A172 (cell line): ENCODE measurements at regions not wholly inside any gene's neighbourhood (a gene's known extent, or its start where the extent isn't known, plus 50 kb on each side); places are given as distances from the start of the nearest gene placed in this dataset.
"Not testable (repeated sequence)": the region's sequence is repeated elsewhere in the genome, so short reads cannot be mapped to it uniquely, and the experiment has no call there.

ENCODE experiments used
- DNase-seq: peaks from one replicate; pipeline ENCODE4 v3.0.0-alpha.2; 2015; ENCODE audit warnings: low spot score

GRCh38 chr18:47728921-47729320, 201.5 kb downstream of the SMAD2 start:
- DNase-seq, result no peak

- no peak for DNase-seq
These were observed 203.1 kb downstream of the SMAD2 start for GRCh38 chr18:47727409-47727808.

GRCh38 chr18:47726550-47726949, 203.9 kb downstream of the SMAD2 start:
- no peak for DNase-seq

- no peak for DNase-seq
These were observed 204.8 kb downstream of the SMAD2 start for GRCh38 chr18:47725656-47726055.

- DNase-seq, result no peak
These were observed 206.1 kb downstream of the SMAD2 start for GRCh38 chr18:47724186-47724975.

- no peak for DNase-seq
These were observed 208.6 kb downstream of the SMAD2 start for GRCh38 chr18:47721876-47722275.

- no peak for DNase-seq
These were observed 209.7 kb downstream of the SMAD2 start for GRCh38 chr18:47720741-47721140.

GRCh38 chr18:47719096-47719780, 211.2 kb downstream of the SMAD2 start:
- DNase-seq, result no peak

- DNase-seq, result no peak
These were observed 211.8 kb downstream of the SMAD2 start for GRCh38 chr18:47718646-47719045.

GRCh38 chr18:47717257-47717656, 213.2 kb downstream of the SMAD2 start:
- DNase-seq, result no peak

GRCh38 chr18:47716632-47717185, 213.8 kb downstream of the SMAD2 start:
- no peak for DNase-seq

GRCh38 chr18:47710451-47710850, 220.0 kb downstream of the SMAD2 start:
- no peak for DNase-seq

GRCh38 chr18:47709556-47709955, 220.9 kb downstream of the SMAD2 start:
- no peak for DNase-seq

GRCh38 chr18:47708206-47708605, 222.3 kb downstream of the SMAD2 start:
- DNase-seq, result no peak

- no peak for DNase-seq
These were observed 229.3 kb downstream of the SMAD2 start for GRCh38 chr18:47701134-47701533.

GRCh38 chr18:47696870-47697269, 233.6 kb downstream of the SMAD2 start:
- DNase-seq, result no peak

- no peak for DNase-seq
These were observed 238.8 kb downstream of the SMAD2 start for GRCh38 chr18:47691611-47692010.

- DNase-seq, result not testable (repeated sequence)
These were observed 239.7 kb downstream of the SMAD2 start for GRCh38 chr18:47690778-47691177.

- DNase-seq, result no peak
These were observed 241.1 kb downstream of the SMAD2 start for GRCh38 chr18:47689371-47689770.

- DNase-seq, result no peak
These were observed 243.7 kb downstream of the SMAD2 start for GRCh38 chr18:47686806-47687205.

- no peak for DNase-seq
These were observed 246.7 kb downstream of the SMAD2 start for GRCh38 chr18:47683774-47684173.

- DNase-seq, result no peak
These were observed 247.6 kb downstream of the SMAD2 start for GRCh38 chr18:47682876-47683275.

GRCh38 chr18:47680488-47680887, 250.0 kb downstream of the SMAD2 start:
- no peak for DNase-seq
